Caco-2 (cell line): ENCODE measurements at regions not wholly inside any gene's neighbourhood (a gene's known extent, or its start where the extent isn't known, plus 50 kb on each side); places are given as distances from the start of the nearest gene placed in this dataset.

ENCODE experiments used
- BruUV-seq: library from RNA; stranded (reverse); fragments of 400-500 nt; replicated peaks from 2 replicates; lab custom pipeline; 2021; lab: Mats Ljungman, UMichigan
- CTCF ChIA-PET: fragments of 300-600 bp; sonication (Branson Sonifier 250); formaldehyde crosslinking; loops from one replicate; lab custom pipeline; 2022; ENCODE audit warnings: antibody characterized with exemption; lab: Charles Lee
- POLR2A ChIA-PET: fragments of 300-600 bp; sonication (Branson Sonifier 250); formaldehyde crosslinking; loops from one replicate; lab custom pipeline; 2022; ENCODE audit warnings: antibody characterized with exemption; lab: Charles Lee
- DNase-seq, 2 experiments: peaks; one replicate each; pipeline versions ENCODE4 v3.0.0 to v3.0.0-alpha.2; 2020 to 2022
- H3K27me3 ChIP-seq: replicated peaks from 2 replicates; pipeline ENCODE4 v1.6.0; 2011; ENCODE audit warnings: low read length; ENCODE audit not compliant: control insufficient read depth, insufficient read depth
- H3K36me3 ChIP-seq: 2 replicates; pipeline ENCODE4 v1.5.1; 2011; ENCODE audit warnings: low read length; ENCODE audit not compliant: control insufficient read depth, insufficient read depth
- H3K4me1 ChIP-seq: fragments of 250-450 bp; sonication (Bioruptor Pico); 2 replicates; pipeline ENCODE4 v1.5.1; 2020; ENCODE audit warnings: mild to moderate bottlenecking
- H3K4me3 ChIP-seq: 2 replicates; pipeline ENCODE4 v1.5.1; 2011; ENCODE audit warnings: low read depth, mild to moderate bottlenecking, control low read depth, low read length
- H3K9me3 ChIP-seq: fragments of 250-450 bp; sonication (Bioruptor Pico); 2 replicates; pipeline ENCODE4 v1.5.1; 2020; ENCODE audit warnings: mild to moderate bottlenecking, moderate library complexity
- H3K27ac Mint-ChIP-seq: one replicate; pipeline ENCODE4 v1.8.0; 2022; ENCODE audit warnings: mixed read lengths; ENCODE audit not compliant: unreplicated experiment
- H3K27me3 Mint-ChIP-seq: one replicate; pipeline ENCODE4 v1.8.0; 2022; ENCODE audit warnings: mixed read lengths; ENCODE audit not compliant: insufficient read depth, unreplicated experiment
- H3K36me3 Mint-ChIP-seq: one replicate; pipeline ENCODE4 v1.8.0; 2022; ENCODE audit warnings: mild to moderate bottlenecking, mixed read lengths; ENCODE audit not compliant: insufficient read depth, unreplicated experiment
- H3K4me1 Mint-ChIP-seq: one replicate; pipeline ENCODE4 v1.8.0; 2022; ENCODE audit warnings: low read depth, mixed read lengths; ENCODE audit not compliant: unreplicated experiment
- H3K4me3 Mint-ChIP-seq: one replicate; pipeline ENCODE4 v1.8.0; 2022; ENCODE audit warnings: mild to moderate bottlenecking, moderate library complexity, mixed read lengths; ENCODE audit not compliant: unreplicated experiment
- H3K9me3 Mint-ChIP-seq: one replicate; pipeline ENCODE4 v1.8.0; 2022; ENCODE audit warnings: mixed read lengths; ENCODE audit not compliant: unreplicated experiment
- CTCF ChIP-seq, 2 experiments: fragments of 200-600 bp in 1 of 2; IDR thresholded peaks; 1 replicate in 1 of 2; 2 replicates in 1 of 2; pipeline versions ENCODE4 v1.5.1 to v1.8.0; 2011 to 2022; ENCODE audit warnings: antibody characterized with exemption in 1 of 2, control low read depth in 1 of 2, inconsistent platforms in 1 of 2, low read depth in 1 of 2, low read length in 1 of 2, mild to moderate bottlenecking in 1 of 2, moderate library complexity in 1 of 2; ENCODE audit not compliant: insufficient read depth in 1 of 2, severe bottlenecking in 1 of 2, unreplicated experiment in 1 of 2
- intact Hi-C: fragments of 100-400 bp; cut with micrococcal nuclease; formaldehyde crosslinking; loops from one replicate; pipeline ENCODE4 v1.10.0; 2022; ENCODE audit not compliant: unreplicated experiment

- H3K9me3 ChIP-seq, result no peaks in the 10 kb centered on the region
- no peaks in the 10 kb centered on the region for H3K36me3 ChIP-seq
- no peak for DNase-seq
- no peak overlapping the region for H3K4me3 Mint-ChIP-seq
- no peak overlapping the region for H3K27ac Mint-ChIP-seq
- no peak for TF ChIP-seq CTCF (IDR thresholded peaks at IDR 0.05; ENCODE audit: insufficient read depth in 1 of 2, low read depth in 1 of 2, low read length in 1 of 2, severe bottlenecking in 1 of 2, unreplicated experiment in 1 of 2)
- no TSS peak for BruUV-seq
- POLR2A ChIA-PET, result no interaction called here
- H3K36me3 Mint-ChIP-seq, result no peaks in the 10 kb centered on the region
- H3K27me3 Mint-ChIP-seq, result no peaks in the 10 kb centered on the region
- H3K4me3 ChIP-seq, result no peak overlapping the region
- CTCF ChIA-PET, result no interaction called here
- H3K4me1 ChIP-seq, result no peaks in the 10 kb centered on the region
- no peaks in the 10 kb centered on the region for H3K9me3 Mint-ChIP-seq
- intact Hi-C loops, result no loop called here
- no peaks in the 10 kb centered on the region for H3K4me1 Mint-ChIP-seq
- no peaks in the 10 kb centered on the region; the same call in 1 of the 2 replicates for H3K27me3 ChIP-seq
Observed at GRCh38 chr3:40593351-40593750, 68.6 kb downstream of the ZNF621 start.

GRCh38 chr3:40597441-40597840 lies 72.7 kb downstream of the ZNF621 start:
- ChIA-PET POLR2A (no interaction called here), CTCF (no interaction called here)
- intact Hi-C loops, result no loop called here
- Histone ChIP-seq H3K27me3 (no peaks in the 10 kb centered on the region), H3K36me3 (no peaks in the 10 kb centered on the region), H3K4me1 (no peaks in the 10 kb centered on the region), H3K4me3 (no peak overlapping the region), H3K9me3 (0 out of 2 replicates have a peak, but pooled peaks cover 2% of the 10 kb centered on the region)
- Mint-ChIP-seq H3K36me3 (no peaks in the 10 kb centered on the region), H3K9me3 (no peaks in the 10 kb centered on the region), H3K27ac (no peak overlapping the region), H3K27me3 (peaks cover 3% of the 10 kb centered on the region), H3K4me1 (no peaks in the 10 kb centered on the region), H3K4me3 (no peak overlapping the region)
- no TSS peak for BruUV-seq
- TF ChIP-seq CTCF (IDR thresholded peaks at IDR 0.05; ENCODE audit: insufficient read depth in 1 of 2, low read depth in 1 of 2, low read length in 1 of 2, severe bottlenecking in 1 of 2, unreplicated experiment in 1 of 2), result no peak
- no peak for DNase-seq

DNA sequence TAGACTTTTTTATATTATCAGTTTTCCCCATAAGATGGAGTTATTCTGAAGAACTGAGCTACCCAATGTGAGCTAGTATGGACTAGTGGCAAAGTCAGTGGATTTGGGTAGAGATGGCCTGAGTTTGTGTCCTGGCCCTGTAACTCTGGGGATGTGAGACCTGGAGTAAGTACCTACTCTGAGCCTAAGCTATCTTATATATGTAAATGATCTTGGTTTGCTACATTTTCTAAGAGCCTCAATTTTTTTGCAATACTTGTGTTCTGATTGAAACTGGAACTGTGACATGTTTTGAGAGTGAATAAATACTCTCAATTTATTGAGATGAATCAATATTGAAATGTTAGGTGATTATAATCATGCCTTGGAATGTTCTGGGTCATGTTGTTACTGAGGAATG lies 73.6 kb downstream of the ZNF621 start:
- POLR2A ChIA-PET, result interaction anchor here (0.5 kb wide), 1 partner anchor 295 kb away, joined by 4 read pairs; no protein-coding TSS in a partner anchor

More for the DNA sequence above, 73.6 kb downstream of the ZNF621 start:
- Mint-ChIP-seq H3K4me3 (no peak overlapping the region), H3K9me3 (no peaks in the 10 kb centered on the region), H3K36me3 (no peaks in the 10 kb centered on the region), H3K27me3 (peaks cover 3% of the 10 kb centered on the region), H3K27ac (no peak overlapping the region), H3K4me1 (no peaks in the 10 kb centered on the region)
- no peak for TF ChIP-seq CTCF (IDR thresholded peaks at IDR 0.05; ENCODE audit: insufficient read depth in 1 of 2, low read depth in 1 of 2, low read length in 1 of 2, severe bottlenecking in 1 of 2, unreplicated experiment in 1 of 2)
- H3K27me3 ChIP-seq, result no peaks in the 10 kb centered on the region
- no peak overlapping the region for H3K4me3 ChIP-seq
- intact Hi-C loops, result no loop called here
- H3K4me1 ChIP-seq, result no peaks in the 10 kb centered on the region
- 0 out of 2 replicates have a peak, but pooled peaks cover 2% of the 10 kb centered on the region for H3K9me3 ChIP-seq
- H3K36me3 ChIP-seq, result no peaks in the 10 kb centered on the region
- CTCF ChIA-PET, result no interaction called here
- no peak for DNase-seq
- no TSS peak for BruUV-seq
